ENCODE measurements at regions not wholly inside any gene's neighbourhood (a gene's known extent, or its start where the extent isn't known, plus 50 kb on each side); places are given as distances from the start of the nearest gene placed in this dataset.
"Not testable (repeated sequence)": the region's sequence is repeated elsewhere in the genome, so short reads cannot be mapped to it uniquely, and the experiment has no call there.

- DNase-seq (ENCODE audit: low read depth in 4 of 4, low spot score in 2 of 4) = not testable (repeated sequence)
Observed at GRCh38 chr3:165960825-165961224, 123.6 kb upstream of the BCHE start.

GRCh38 chr3:165954171-165954570, 116.9 kb upstream of the BCHE start:
- DNase-seq (ENCODE audit: low read depth in 4 of 4, low spot score in 2 of 4) = no peak

DNA sequence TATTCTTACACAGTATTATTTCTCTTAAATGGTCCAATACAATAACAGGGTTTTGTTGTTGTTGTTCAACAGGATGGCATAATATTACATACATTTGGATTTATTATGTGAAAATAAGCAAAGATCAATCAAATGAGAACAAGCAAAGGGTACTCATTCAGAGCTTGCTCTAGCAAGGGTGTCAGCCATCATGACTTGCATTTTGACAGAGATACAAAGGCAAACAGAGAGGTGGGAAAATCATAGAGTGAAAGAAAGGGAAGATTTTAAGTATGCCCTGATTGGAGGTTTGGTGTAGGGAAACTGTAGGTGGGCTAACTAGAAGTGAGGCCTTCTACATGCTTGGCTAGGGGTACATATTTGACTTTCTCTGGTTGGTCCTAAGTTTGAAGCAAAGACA, 109.1 kb upstream of the BCHE start:
- no peak for DNase-seq (ENCODE audit: low read depth in 4 of 4, low spot score in 2 of 4)

- DNase-seq (ENCODE audit: low read depth in 4 of 4, low spot score in 2 of 4) = no peak
Observed at GRCh38 chr3:165938986-165939540, 101.8 kb upstream of the BCHE start.

DNA sequence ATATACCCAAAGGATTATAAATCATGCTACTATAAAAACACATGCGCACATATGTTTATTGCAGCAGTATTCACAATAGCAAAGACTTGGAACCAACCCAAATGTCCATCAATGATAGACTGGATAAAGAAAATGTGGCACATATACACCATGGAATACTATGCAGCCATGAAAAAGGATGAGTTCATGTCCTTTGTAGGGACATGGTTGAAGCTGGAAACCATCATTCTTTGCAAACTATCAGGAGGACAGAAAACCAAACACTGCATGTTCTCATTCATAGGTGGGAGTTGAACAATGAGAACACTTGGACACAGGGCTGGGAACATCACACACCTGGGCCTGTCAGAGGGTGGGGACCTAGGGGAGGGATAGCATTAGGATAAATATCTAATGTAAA, 98.9 kb upstream of the BCHE start:
- not testable (repeated sequence) for DNase-seq (ENCODE audit: low read depth in 4 of 4, low spot score in 2 of 4)

GRCh38 chr3:165924301-165924791, 87.1 kb upstream of the BCHE start:
- not testable (repeated sequence) for DNase-seq (ENCODE audit: low read depth in 4 of 4, low spot score in 2 of 4)

GRCh38 chr3:165920984-165921383, 83.8 kb upstream of the BCHE start:
- DNase-seq (ENCODE audit: low read depth in 4 of 4, low spot score in 2 of 4) = no peak

DNA sequence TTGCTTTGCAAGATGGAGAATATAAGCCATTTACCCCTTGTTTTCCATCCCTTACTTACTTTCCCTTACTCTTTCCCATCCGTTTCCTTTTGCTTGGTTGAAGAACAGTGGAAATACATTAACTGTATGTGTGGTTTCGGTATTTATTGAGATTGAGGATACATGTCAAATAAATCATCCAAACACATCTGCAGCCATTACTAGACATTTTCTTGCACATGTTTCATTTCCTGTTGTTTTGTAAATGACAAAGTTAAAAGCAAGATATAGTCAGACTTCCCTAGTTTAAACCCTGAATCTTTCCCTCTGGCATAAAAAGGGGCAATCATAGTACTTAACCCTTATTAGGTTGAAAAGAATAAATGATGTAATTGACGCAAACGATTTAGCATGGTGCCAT, 82.1 kb upstream of the BCHE start:
- no peak for DNase-seq (ENCODE audit: low read depth in 4 of 4, low spot score in 2 of 4)

- DNase-seq (ENCODE audit: low read depth in 4 of 4, low spot score in 2 of 4) = no peak
Observed at GRCh38 chr3:165918657-165918979, 81.4 kb upstream of the BCHE start.

DNA sequence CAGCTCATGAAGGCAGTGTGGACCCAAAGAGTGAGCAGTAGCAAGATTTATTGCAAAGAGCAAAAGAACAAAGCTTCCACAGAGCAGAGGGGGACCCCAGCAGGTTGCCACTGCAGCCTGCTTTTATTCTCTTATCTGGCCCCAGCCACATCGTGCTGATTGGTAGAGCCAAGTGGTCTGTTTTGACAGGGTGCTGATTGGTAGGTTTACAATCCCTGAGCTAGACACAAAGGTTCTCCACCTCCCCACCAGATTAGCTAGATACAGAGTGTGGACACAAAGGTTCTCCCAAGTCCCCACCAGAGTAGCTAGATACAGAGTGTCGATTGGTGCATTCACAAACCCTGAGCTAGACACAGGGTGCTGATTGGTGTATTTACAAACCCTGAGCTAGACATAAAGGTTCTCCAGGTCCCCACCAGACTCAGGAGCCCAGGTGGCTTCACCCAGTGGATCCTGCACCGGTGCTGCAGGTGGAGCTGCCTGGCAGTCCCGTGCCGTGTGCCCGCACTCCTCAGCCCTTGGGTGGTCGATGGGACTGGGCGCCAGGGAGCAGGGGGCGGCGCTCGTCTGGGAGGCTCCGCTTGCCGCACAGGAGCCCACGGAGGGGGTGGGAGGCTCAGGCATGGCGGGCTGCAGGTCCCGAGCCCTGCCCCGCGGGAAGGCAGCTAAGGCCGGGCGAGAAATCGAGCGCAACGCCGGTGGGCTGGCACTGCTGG, 80.9 kb upstream of the BCHE start:
- not testable (repeated sequence) for DNase-seq (ENCODE audit: low read depth in 4 of 4, low spot score in 2 of 4)

- not testable (repeated sequence) for DNase-seq (ENCODE audit: low read depth in 4 of 4, low spot score in 2 of 4)
Observed at GRCh38 chr3:165915104-165915503, 77.9 kb upstream of the BCHE start.

DNA sequence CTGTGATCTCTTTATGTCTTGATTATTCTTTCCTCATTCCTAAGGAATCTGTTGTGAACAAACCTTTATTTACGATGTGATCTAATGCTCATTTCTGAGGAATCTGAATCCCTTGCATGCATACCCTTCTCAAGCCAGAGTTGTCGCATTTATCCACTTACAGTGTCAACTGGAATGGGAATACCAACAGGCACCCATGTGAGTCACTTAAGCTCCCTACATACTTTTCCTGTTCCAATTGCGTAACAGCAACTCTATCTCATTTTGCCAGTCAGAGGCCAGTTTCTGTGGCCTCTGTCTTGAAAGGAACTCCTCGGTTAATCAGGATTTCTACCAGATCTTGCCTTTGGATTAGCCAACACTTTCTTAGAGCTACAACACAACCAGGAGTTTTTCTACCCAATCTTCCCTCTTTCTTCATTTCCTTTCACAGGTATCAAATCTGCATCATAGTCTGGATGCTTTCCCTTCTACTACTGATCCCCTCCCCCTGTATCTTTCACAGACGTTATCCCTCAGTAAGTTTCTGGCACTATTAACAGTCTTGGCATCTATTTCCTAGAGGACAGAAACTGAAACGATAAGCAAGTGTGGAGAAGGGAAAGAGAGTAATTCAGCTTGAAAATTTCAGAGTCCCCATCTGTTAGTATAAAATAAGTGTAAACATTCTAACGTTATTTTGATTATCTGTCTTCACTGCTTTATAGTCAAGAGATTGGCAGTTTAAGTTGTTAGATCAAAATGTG, 66.8 kb upstream of the BCHE start:
- no peak for DNase-seq (ENCODE audit: low read depth in 4 of 4, low spot score in 2 of 4)

DNA sequence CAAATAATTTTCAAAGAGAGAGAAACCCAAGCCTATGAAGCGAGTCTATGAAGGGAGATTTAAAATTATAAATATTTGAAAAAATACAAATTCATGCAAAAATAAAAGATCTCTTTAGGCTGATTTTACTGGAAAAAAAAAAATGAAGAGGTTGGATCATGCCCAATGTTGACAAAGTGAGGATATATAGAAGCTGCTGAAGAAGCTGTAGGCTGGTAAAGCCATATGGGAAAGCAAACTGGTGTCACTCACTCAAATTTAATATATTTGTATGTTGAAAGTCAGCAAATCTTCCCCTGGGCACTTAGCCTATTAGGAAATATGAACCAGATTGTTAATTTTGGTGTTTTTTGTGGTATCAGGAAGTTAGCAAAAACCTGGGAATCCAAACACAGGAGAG, 61.8 kb upstream of the BCHE start:
- no peak for DNase-seq (ENCODE audit: low read depth in 4 of 4, low spot score in 2 of 4)

- no peak for DNase-seq (ENCODE audit: low read depth in 4 of 4, low spot score in 2 of 4)
Observed at GRCh38 chr3:165897137-165897536, 59.9 kb upstream of the BCHE start.

DNA sequence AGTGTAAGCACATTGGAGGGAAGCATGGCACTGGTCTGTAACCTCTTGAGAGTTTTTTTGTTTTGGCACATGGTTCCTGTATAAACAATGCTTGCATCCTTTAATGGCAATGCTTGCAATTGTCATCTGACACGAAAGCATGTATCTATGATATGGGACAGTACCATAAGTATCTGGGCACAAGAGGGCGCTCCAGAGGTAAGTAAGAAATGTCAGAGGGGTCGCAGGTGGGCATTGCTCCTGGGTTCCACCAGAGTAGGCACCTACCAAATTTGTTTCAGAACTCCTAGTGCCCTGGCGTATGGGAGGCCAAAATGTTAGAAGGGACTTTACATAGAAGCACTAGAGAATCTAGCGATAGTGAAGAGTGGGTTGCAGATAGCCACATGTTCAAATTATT, 58.7 kb upstream of the BCHE start:
- DNase-seq (ENCODE audit: low read depth in 4 of 4, low spot score in 2 of 4) = no peak

DNA sequence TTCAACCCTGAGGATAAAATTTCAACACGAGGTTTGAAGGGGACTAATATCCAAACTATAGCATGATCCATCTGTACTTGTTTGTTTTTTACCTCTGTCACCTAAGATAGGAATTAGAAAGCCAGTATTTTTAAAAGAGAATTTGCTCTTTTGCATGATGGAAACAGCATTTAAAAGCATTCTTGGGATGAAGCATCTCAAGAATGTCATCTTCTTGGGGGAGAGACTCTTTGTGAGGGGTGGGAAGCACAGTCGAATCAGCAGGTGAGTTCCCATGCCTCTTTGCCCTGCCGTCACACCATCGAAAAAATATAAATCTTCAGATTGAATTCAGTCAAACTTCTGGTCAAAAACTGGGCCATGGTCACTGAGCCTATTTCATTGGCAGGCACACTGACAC, 55.3 kb upstream of the BCHE start:
- no peak for DNase-seq (ENCODE audit: low read depth in 4 of 4, low spot score in 2 of 4)

Measured in left renal cortex interstitium (tissue), 4 donors.